SK-N-SH (cell line): ENCODE measurements at regions not wholly inside any gene's neighbourhood (a gene's known extent, or its start where the extent isn't known, plus 50 kb on each side); places are given as distances from the start of the nearest gene placed in this dataset.

Experiments used
- CTCF ChIA-PET: fragments of 300-600, 350-600 bp; formaldehyde crosslinking; extraction: SDS; loops from one replicate; lab custom pipeline; 2021; lab: Yijun Ruan, JAX
- POLR2A ChIA-PET: fragments of 350-600 bp; sonication (Branson Sonifier 250); formaldehyde crosslinking; extraction: SDS; loops from one replicate; lab custom pipeline; 2020; ENCODE audit warnings: antibody characterized with exemption, inconsistent platforms; lab: Yijun Ruan, JAX
- DNase-seq: peaks from one replicate; pipeline ENCODE4 v3.0.0; 2012
- H2AFZ ChIP-seq: fragments of 200-600 bp; sonication (generic); 2 replicates; pipeline ENCODE4 v1.8.1; 2016; ENCODE audit warnings: antibody characterized with exemption, mild to moderate bottlenecking, low read depth
- H3F3A ChIP-seq: fragments of 200-600 bp; sonication (generic); replicated peaks from 2 replicates; pipeline ENCODE3; 2016; ENCODE audit warnings: antibody characterized with exemption, mild to moderate bottlenecking; ENCODE audit not compliant: insufficient read depth
- H3K27ac ChIP-seq, 2 experiments: fragments of 200-500 bp in 1 of 2; fragments of 200-600 bp in 1 of 2; sonication (Bioruptor generic) in 1 of 2; sonication (generic), shearing (Covaris generic) in 1 of 2; 2 replicates each; pipeline versions ENCODE4 v1.5.1 to v1.6.1; 2014 to 2016; ENCODE audit warnings: low read depth in 2 of 2, inconsistent platforms in 1 of 2, low read length in 1 of 2, mild to moderate bottlenecking in 1 of 2, mixed read lengths in 1 of 2
- H3K27me3 ChIP-seq: fragments of 200-600 bp; sonication (generic), shearing (Covaris generic); 2 replicates; pipeline ENCODE4 v1.6.1; 2016; ENCODE audit warnings: mixed run types; ENCODE audit not compliant: insufficient read depth
- H3K36me3 ChIP-seq, 2 experiments: fragments of 200-500 bp in 1 of 2; fragments of 200-600 bp in 1 of 2; sonication (Bioruptor generic) in 1 of 2; sonication (generic) in 1 of 2; replicated peaks in 1 of 2; 2 replicates each; pipeline versions ENCODE3 to v1.5.1; 2014 to 2016; ENCODE audit warnings: low read length in 1 of 2, mild to moderate bottlenecking in 1 of 2; ENCODE audit not compliant: insufficient read depth in 2 of 2, control insufficient read depth in 1 of 2
- H3K4me1 ChIP-seq, 2 experiments: fragments of 200-500 bp in 1 of 2; fragments of 200-600 bp in 1 of 2; sonication (Bioruptor generic) in 1 of 2; sonication (generic), shearing (Covaris generic) in 1 of 2; 2 replicates each; pipeline versions ENCODE4 v1.5.1 to v1.6.1; 2014 to 2016; ENCODE audit warnings: low read depth in 1 of 2, low read length in 1 of 2, mixed run types in 1 of 2; ENCODE audit not compliant: insufficient read depth in 2 of 2, control insufficient read depth in 1 of 2
- H3K4me2 ChIP-seq: fragments of 200-600 bp; sonication (generic), shearing (Covaris generic); 2 replicates; pipeline ENCODE4 v1.6.1; 2017; ENCODE audit warnings: mixed run types
- H3K4me3 ChIP-seq, 2 experiments: fragments of 200-500 bp in 1 of 2; fragments of 200-600 bp in 1 of 2; sonication (Bioruptor generic) in 1 of 2; sonication (generic), shearing (Covaris generic) in 1 of 2; 2 replicates each; pipeline versions ENCODE4 v1.5.1 to v1.8.1; 2014 to 2016; ENCODE audit warnings: low read depth in 2 of 2, inconsistent platforms in 1 of 2, low read length in 1 of 2, mild to moderate bottlenecking in 1 of 2, mixed read lengths in 1 of 2, moderate library complexity in 1 of 2
- H3K79me2 ChIP-seq: fragments of 200-600 bp; sonication (generic); 2 replicates; pipeline ENCODE4 v1.8.1; 2017; ENCODE audit warnings: mild to moderate bottlenecking; ENCODE audit not compliant: insufficient read depth
- H3K9ac ChIP-seq: fragments of 200-600 bp; sonication (generic); 2 replicates; pipeline ENCODE4 v1.6.1; 2017; ENCODE audit warnings: mixed run types
- H3K9me2 ChIP-seq: fragments of 200-600 bp; sonication (generic); 2 replicates; pipeline ENCODE4 v1.6.1; 2017; ENCODE audit warnings: mixed run types
- H3K9me3 ChIP-seq: fragments of 200-600 bp; sonication (generic); 2 replicates; pipeline ENCODE4 v1.6.1; 2017; ENCODE audit warnings: mixed run types, mild to moderate bottlenecking, moderate library complexity
- H4K20me1 ChIP-seq: fragments of 200-600 bp; sonication (generic); 2 replicates; pipeline ENCODE4 v1.6.1; 2017; ENCODE audit warnings: mild to moderate bottlenecking, mixed run types; ENCODE audit not compliant: insufficient read depth
- CHD2 ChIP-seq: fragments of 150-350 bp; IDR thresholded peaks from 2 replicates; pipeline ENCODE4 v1.6.1; 2018; ENCODE audit warnings: low read length; ENCODE audit not compliant: partially characterized antibody
- CTCF ChIP-seq: fragments of 200-600 bp; sonication (generic); IDR thresholded peaks from 2 replicates; pipeline ENCODE4 v1.6.1; 2017; ENCODE audit warnings: antibody characterized with exemption, mild to moderate bottlenecking, moderate library complexity
- EZH2phosphoT487 ChIP-seq: fragments of 200-600 bp; sonication (generic); IDR thresholded peaks from 2 replicates; pipeline ENCODE4 v1.6.1; 2017; ENCODE audit warnings: low read depth, mixed run types, mild to moderate bottlenecking, antibody characterized with exemption, moderate library complexity, borderline replicate concordance
- FOSL2 ChIP-seq: IDR thresholded peaks from 2 replicates; pipeline ENCODE4 v1.4.0; 2012; ENCODE audit warnings: low read depth, mild to moderate bottlenecking, moderate library complexity, borderline replicate concordance
- GATA2 ChIP-seq: sonication (generic); formaldehyde crosslinking; IDR thresholded peaks from 2 replicates; pipeline ENCODE4 v1.5.0; 2020; ENCODE audit warnings: mild to moderate bottlenecking, missing genetic modification reagents
- MEF2A ChIP-seq: IDR thresholded peaks from 2 replicates; pipeline ENCODE4 v1.4.0; 2012; ENCODE audit warnings: low read depth, borderline replicate concordance
- MXI1 ChIP-seq: IDR thresholded peaks from 2 replicates; pipeline ENCODE4 v1.6.1; 2012; ENCODE audit warnings: mild to moderate bottlenecking, low read depth, low read length, improper control_type of control experiment
- NFIC ChIP-seq: IDR thresholded peaks from 2 replicates; pipeline ENCODE4 v1.4.0; 2012; ENCODE audit warnings: borderline replicate concordance
- RAD21 ChIP-seq: IDR thresholded peaks from 2 replicates; pipeline ENCODE4 v1.6.1; 2012; ENCODE audit warnings: mild to moderate bottlenecking, low read length
- RCOR1 ChIP-seq: fragments of 150-350 bp; IDR thresholded peaks from 2 replicates; pipeline ENCODE4 v1.6.1; 2017; ENCODE audit warnings: antibody characterized with exemption, low read length
- REST ChIP-seq: IDR thresholded peaks from 2 replicates; pipeline ENCODE4 v1.6.1; 2012; ENCODE audit warnings: mild to moderate bottlenecking, low read depth, low read length, moderate library complexity
- RXRA ChIP-seq: IDR thresholded peaks from 2 replicates; pipeline ENCODE4 v1.4.0; 2012; ENCODE audit warnings: low read depth, mild to moderate bottlenecking, borderline replicate concordance
- SIN3A ChIP-seq: IDR thresholded peaks from 2 replicates; pipeline ENCODE4 v1.6.1; 2012; ENCODE audit warnings: low read depth, mild to moderate bottlenecking, low read length, moderate library complexity, borderline replicate concordance
- TCF12 ChIP-seq: IDR thresholded peaks from 2 replicates; pipeline ENCODE4 v1.4.0; 2012
- USF1 ChIP-seq: IDR thresholded peaks from 2 replicates; pipeline ENCODE4 v1.4.0; 2012; ENCODE audit warnings: low read depth, borderline replicate concordance
- USF2 ChIP-seq: fragments of 150-350 bp; IDR thresholded peaks from 2 replicates; pipeline ENCODE4 v1.6.1; 2017; ENCODE audit warnings: antibody characterized with exemption, low read length, low read depth, borderline replicate concordance
- WGBS: methylation state at CpG from one replicate; pipeline ENCODE4 v1.1.6; 2017; ENCODE audit warnings: low lambda C conversion rate; 5-methylcytosine and 5-hydroxymethylcytosine counted together
- TF ChIP-seq, protein P1 (sequence below): fragments of 150-350 bp; IDR thresholded peaks from 2 replicates; pipeline ENCODE4 v1.6.1; 2016; ENCODE audit warnings: mild to moderate bottlenecking, low read depth, low read length

- POLR2A ChIA-PET, result no interaction called here
- no peak for TF ChIP-seq RAD21
- TF ChIP-seq EZH2phosphoT487, result no peak
- TF ChIP-seq NFIC, result no peak
- no peak for TF ChIP-seq RXRA
- TF ChIP-seq TCF12, result no peak
- TF ChIP-seq MXI1, result no peak
- no peak for TF ChIP-seq USF2
- TF ChIP-seq FOSL2, result no peak
- no peak for TF ChIP-seq USF1
- no peak for TF ChIP-seq RCOR1
- no peak for TF ChIP-seq MEF2A
- TF ChIP-seq CTCF, result no peak
- TF ChIP-seq GATA2, result no peak
- TF ChIP-seq, protein P1, sequence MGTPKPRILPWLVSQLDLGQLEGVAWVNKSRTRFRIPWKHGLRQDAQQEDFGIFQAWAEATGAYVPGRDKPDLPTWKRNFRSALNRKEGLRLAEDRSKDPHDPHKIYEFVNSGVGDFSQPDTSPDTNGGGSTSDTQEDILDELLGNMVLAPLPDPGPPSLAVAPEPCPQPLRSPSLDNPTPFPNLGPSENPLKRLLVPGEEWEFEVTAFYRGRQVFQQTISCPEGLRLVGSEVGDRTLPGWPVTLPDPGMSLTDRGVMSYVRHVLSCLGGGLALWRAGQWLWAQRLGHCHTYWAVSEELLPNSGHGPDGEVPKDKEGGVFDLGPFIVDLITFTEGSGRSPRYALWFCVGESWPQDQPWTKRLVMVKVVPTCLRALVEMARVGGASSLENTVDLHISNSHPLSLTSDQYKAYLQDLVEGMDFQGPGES, result no peak
- no peak for TF ChIP-seq SIN3A
- TF ChIP-seq REST, result no peak
- TF ChIP-seq CHD2, result no peak
- TF ChIP-seq, all 33 proteins: peak for 0
- H3K9ac ChIP-seq, result no peak overlapping the region
- no peaks in the 10 kb centered on the region for H3K36me3 ChIP-seq
- no peak overlapping the region for H3K4me3 ChIP-seq
- no peaks in the 10 kb centered on the region for H3F3A ChIP-seq
- H3K9me2 ChIP-seq, result no peaks in the 10 kb centered on the region
- H3K9me3 ChIP-seq, result no peaks in the 10 kb centered on the region; the same call in 1 of the 2 replicates
- 61% methylated on average over 5 of the region's 5 CpGs for WGBS
- H3K79me2 ChIP-seq, result no peaks in the 10 kb centered on the region
- H3K27me3 ChIP-seq, result no peaks in the 10 kb centered on the region
- H3K4me2 ChIP-seq, result no peak overlapping the region
- CTCF ChIA-PET, result interaction anchor here (1.2 kb wide), 1 partner anchor 11 kb away, joined by 4 read pairs; no protein-coding TSS in a partner anchor
- no peak for DNase-seq
- H3K27ac ChIP-seq, result no peak overlapping the region
- H3K4me1 ChIP-seq, result no peaks in the 10 kb centered on the region
- no peaks in the 10 kb centered on the region for H4K20me1 ChIP-seq
- H2AFZ ChIP-seq, result no peak overlapping the region
Measured at GRCh38 chr4:126762663-126763247, 870.0 kb upstream of the INTU start.
